ENCODE measurements at regions not wholly inside any gene's neighbourhood (a gene's known extent, or its start where the extent isn't known, plus 50 kb on each side); places are given as distances from the start of the nearest gene placed in this dataset.

GRCh38 chr20:4076033-4076432 lies 60.7 kb upstream of the RNF24 start:
- peak overlapping the region; percentile 64; the same call in 1 of the 2 replicates for H3K14ac ChIP-seq (replicated peaks; ENCODE audit: low read depth, low read length)
- dilution Hi-C loops (cut with HindIII; ENCODE audit: low sequenced_read_pairs, unreplicated experiment) (no loop called here), intact Hi-C loops (cut with micrococcal nuclease) (no loop called here), in situ Hi-C loops (cut with MboI; ENCODE audit: low sequenced_read_pairs) (no loop called here)
- POLR2A ChIA-PET (ENCODE audit: unreplicated experiment), result no interaction called here
- H3K27me3 ChIP-seq (ENCODE audit: control insufficient read depth, insufficient read depth, low read length), result no peaks in the 10 kb centered on the region
- H3K4me3 ChIP-seq (ENCODE audit: insufficient read depth, low read depth, low read length), result no peak overlapping the region
- peak overlapping the region; percentile 43 for H4K91ac ChIP-seq (ENCODE audit: insufficient read depth, low read depth, low read length)
- no peak overlapping the region for H2AK9ac ChIP-seq (replicated peaks; ENCODE audit: low read depth, low read length, poor library complexity)
- DNase-seq (peak; percentile 53), ATAC-seq (ENCODE audit: low read depth) (peak; percentile 24; the same call in 1 of the 2 replicates)
- H3K9me1 ChIP-seq (ENCODE audit: insufficient read depth, low read length), result peaks cover 6% of the 10 kb centered on the region; the same call in 1 of the 2 replicates
- H2AFZ ChIP-seq (replicated peaks; ENCODE audit: low read length, poor library complexity), result no peak overlapping the region
- H3K9ac ChIP-seq (ENCODE audit: low read depth, low read length), result no peak overlapping the region
- peak overlapping the region; percentile 71; the same call in 1 of the 2 replicates for H3K4ac ChIP-seq (ENCODE audit: low read depth, low read length)
- H2BK120ac ChIP-seq (ENCODE audit: low read depth, low read length), result peak overlapping the region; percentile 48
- H3K56ac ChIP-seq (ENCODE audit: extremely low read depth, insufficient read depth, low read length), result no peak overlapping the region
- BruUV-seq (replicated peaks), result no TSS peak
- no peaks in the 10 kb centered on the region for H3K36me3 ChIP-seq (ENCODE audit: control insufficient read depth, insufficient read depth, low read length)
- H2BK15ac ChIP-seq (ENCODE audit: low read depth, low read length), result peak overlapping the region; percentile 93; the same call in 2 of the 3 replicates
- peak overlapping the region; percentile 59; the same call in 1 of the 2 replicates for H3K4me2 ChIP-seq (ENCODE audit: low read depth, low read length)
- H3K27ac ChIP-seq (ENCODE audit: insufficient read depth, low read length), result no peak overlapping the region
- H3K23ac ChIP-seq (ENCODE audit: low read depth, low read length), result no peak overlapping the region
- TF ChIP-seq FOS (IDR thresholded peaks at IDR 0.05; ENCODE audit: low read depth, low read length), result no peak
- TF ChIP-seq RCOR1 (IDR thresholded peaks at IDR 0.05; ENCODE audit: insufficient replicate concordance, low read length), result no peak
- TF ChIP-seq RAD21 (IDR thresholded peaks at IDR 0.05; ENCODE audit: low read length), result no peak
- no peak for TF ChIP-seq NFE2L2 (IDR thresholded peaks at IDR 0.05; ENCODE audit: low read depth, low read length)
- no peak for TF ChIP-seq MAFK (IDR thresholded peaks at IDR 0.05; ENCODE audit: low read depth, low read length)
- no peak for TF ChIP-seq POLR2A (IDR thresholded peaks at IDR 0.05; ENCODE audit: low read depth, low read length)
- no peak for TF ChIP-seq MXI1 (IDR thresholded peaks at IDR 0.05; ENCODE audit: borderline replicate concordance, low read depth, low read length)
- TF ChIP-seq BHLHE40 (IDR thresholded peaks at IDR 0.05; ENCODE audit: low read depth, low read length), result no peak
- no peak for TF ChIP-seq MAZ (IDR thresholded peaks at IDR 0.05; ENCODE audit: borderline replicate concordance, low read depth, low read length)
- no peak for TF ChIP-seq USF2 (IDR thresholded peaks at IDR 0.05; ENCODE audit: low read depth, low read length)
- TF ChIP-seq CEBPB (IDR thresholded peaks at IDR 0.05; ENCODE audit: low read depth, low read length), result no peak
- TF ChIP-seq CTCF (conservative IDR thresholded peaks at IDR 0.05; ENCODE audit: low read depth, low read length), result no peak
- no peak for TF ChIP-seq CHD1 (IDR thresholded peaks at IDR 0.05; ENCODE audit: low read depth, low read length)
- no peak for TF ChIP-seq RFX5 (IDR thresholded peaks at IDR 0.05; ENCODE audit: low read depth, low read length)
- no peak for TF ChIP-seq SMC3 (IDR thresholded peaks at IDR 0.05; ENCODE audit: low read depth, low read length)
- no peak for TF ChIP-seq ELK1 (IDR thresholded peaks at IDR 0.05; ENCODE audit: borderline replicate concordance, low read depth, low read length)
- H4K20me1 ChIP-seq (ENCODE audit: insufficient read depth, low read length), result no peaks in the 10 kb centered on the region; the same call in 1 of the 2 replicates
- no CpG with 5 or more reads among the region's 3 CpGs for WGBS, 2 experiments (ENCODE audit: extremely low coverage in 2 of 2, insufficient read length in 1 of 2)
- H3K9me3 ChIP-seq (ENCODE audit: control insufficient read depth, insufficient read depth, low read length), result no peaks in the 10 kb centered on the region
- peak overlapping the region; percentile 77 for H2BK5ac ChIP-seq (ENCODE audit: low read depth, low read length, poor library complexity, severe bottlenecking)
- peak overlapping the region in 1 of 2 experiments; percentile 32; a peak in 2 of 4 replicates for H4K8ac ChIP-seq (ENCODE audit: low read depth in 2 of 2, low read length in 2 of 2)
- H3K79me1 ChIP-seq (ENCODE audit: low read depth in 1 of 2, low read length in 2 of 2), result peaks cover 0 to 3% of the 10 kb centered on the region in 2 experiments; a peak in 1 of 4 replicates
- CTCF ChIA-PET, result no interaction called here
- H2AK5ac ChIP-seq (ENCODE audit: low read depth, low read length), result peak overlapping the region; percentile 92; the same call in 1 of the 2 replicates
- peaks cover 8% of the 10 kb centered on the region for H3K4me1 ChIP-seq (ENCODE audit: control insufficient read depth, insufficient read depth, low read length)
- no peak overlapping the region for H4K5ac ChIP-seq (ENCODE audit: low read depth, low read length)
- peak overlapping the region; percentile 87; the same call in 1 of the 2 replicates for H3K18ac ChIP-seq (ENCODE audit: low read depth, low read length)
- peak overlapping the region; percentile 83 for H2BK20ac ChIP-seq (ENCODE audit: low read depth, low read length)
